Gastrocnemius medialis (tissue), 4 donors: ENCODE measurements at regions not wholly inside any gene's neighbourhood (a gene's known extent, or its start where the extent isn't known, plus 50 kb on each side); places are given as distances from the start of the nearest gene placed in this dataset.

Experiments used
- ATAC-seq, 2 donors: fragments of 150-250 bp; one replicate each; pipeline ENCODE4 v1.9.1; 2016
- DNase-seq, 2 donors: peaks; one replicate each; pipeline ENCODE4 v3.0.0-alpha.2; 2019
- H3K27ac ChIP-seq, 4 donors: fragments of 200-600 bp; sonication (generic); 1 replicate in 1 of 4; 2 replicates in 3 of 4; pipeline ENCODE4 v1.5.1; 2016 to 2018; ENCODE audit warnings: mild to moderate bottlenecking in 2 of 4, moderate library complexity in 1 of 4
- H3K27me3 ChIP-seq, 3 donors: fragments of 200-600 bp; sonication (generic) in 2 of 3; 1 replicate in 1 of 3; 2 replicates in 2 of 3; pipeline versions ENCODE4 v1.5.1 to v1.6.0; 2016 to 2019; ENCODE audit warnings: mild to moderate bottlenecking in 1 of 3, moderate library complexity in 1 of 3
- H3K36me3 ChIP-seq, 2 donors: fragments of 200-600 bp; sonication (generic) in 1 of 2; one replicate each; pipeline ENCODE4 v1.5.1; 2017 to 2018
- H3K4me1 ChIP-seq, 2 donors: fragments of 200-600 bp; sonication (generic) in 1 of 2; one replicate each; pipeline ENCODE4 v1.5.1; 2016 to 2017; ENCODE audit warnings: mild to moderate bottlenecking in 2 of 2
- H3K4me3 ChIP-seq, 4 donors: fragments of 200-600 bp; sonication (generic) in 3 of 4; 1 replicate in 1 of 4; 2 replicates in 3 of 4; pipeline ENCODE4 v1.5.1; 2016 to 2019; ENCODE audit warnings: mild to moderate bottlenecking in 2 of 4
- H3K9me3 ChIP-seq, 3 donors: fragments of 200-600 bp; sonication (generic) in 2 of 3; 1 replicate in 1 of 3; 2 replicates in 2 of 3; pipeline ENCODE4 v1.5.1; 2016 to 2019
- POLR2A ChIP-seq, 2 donors: fragments of 450-650 bp; IDR thresholded peaks; one replicate each; pipeline ENCODE4 v1.6.1; 2017; ENCODE audit warnings: antibody characterized with exemption in 2 of 2, mild to moderate bottlenecking in 2 of 2, moderate library complexity in 2 of 2
- in situ Hi-C, 4 donors: fragments of 200-750 bp; cut with MboI; loops; one replicate each; pipeline versions ENCODE4 v1.15.0 to v1.8.0; 2017; ENCODE audit warnings: low sequenced_read_pairs in 4 of 4
- intact Hi-C: fragments of 100-400 bp; cut with DNase I; formaldehyde crosslinking; loops from one replicate; pipeline ENCODE4 v1.15.1; 2023; ENCODE audit warnings: low total_unique reads
- TF ChIP-seq, protein P1 (sequence below), 5 experiments: fragments of 450-650 bp in 3 of 5; fragments of 200-600 bp in 2 of 5; sonication (generic) in 2 of 5; IDR thresholded peaks in 4 of 5; conservative IDR thresholded peaks in 1 of 5; 1 replicate in 4 of 5; 2 replicates in 1 of 5; pipeline ENCODE4 v1.5.1; 2016 to 2019; ENCODE audit warnings: antibody characterized with exemption in 5 of 5, mild to moderate bottlenecking in 3 of 5, moderate library complexity in 3 of 5

DNA sequence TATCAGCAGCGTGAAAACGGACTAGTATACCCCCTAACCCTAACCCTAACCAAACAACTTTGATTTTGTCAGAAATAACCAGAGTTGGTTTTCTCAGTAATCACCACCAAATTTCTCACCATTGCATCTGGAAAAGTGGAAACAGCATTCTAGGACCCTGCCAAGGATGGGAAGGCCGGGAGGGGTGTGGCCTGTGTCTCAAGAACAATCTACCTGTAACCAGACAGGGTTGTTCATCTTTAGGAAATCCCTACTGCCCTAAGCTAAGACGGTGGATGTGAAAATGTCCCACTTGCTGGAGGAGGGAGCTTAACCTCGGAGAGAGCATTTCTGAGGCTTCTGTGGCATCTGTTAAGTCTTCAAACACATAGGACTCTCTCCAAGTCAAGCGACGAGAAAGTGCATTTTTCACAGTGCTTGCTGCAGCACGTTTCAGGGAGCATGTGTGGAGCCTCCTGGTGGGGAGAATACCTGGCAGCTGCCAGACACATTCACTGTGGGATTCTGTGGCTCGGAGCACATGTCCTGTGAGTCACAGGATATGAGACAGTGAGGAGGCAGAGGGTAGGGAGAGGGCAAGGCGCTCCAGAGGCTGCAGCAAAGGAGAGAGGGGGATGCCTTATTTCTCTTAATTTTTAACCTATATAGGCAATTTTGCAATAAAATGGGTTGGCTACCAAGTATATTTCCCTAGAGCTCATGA lies 207.5 kb downstream of the SPP2 start:
- DNase-seq = no peak
- no peaks in the 10 kb centered on the region for H3K36me3 ChIP-seq
- H3K4me3 ChIP-seq = no peak overlapping the region
- no peak for TF ChIP-seq POLR2A (IDR thresholded peaks at IDR 0.05)
- TF ChIP-seq, protein P1, sequence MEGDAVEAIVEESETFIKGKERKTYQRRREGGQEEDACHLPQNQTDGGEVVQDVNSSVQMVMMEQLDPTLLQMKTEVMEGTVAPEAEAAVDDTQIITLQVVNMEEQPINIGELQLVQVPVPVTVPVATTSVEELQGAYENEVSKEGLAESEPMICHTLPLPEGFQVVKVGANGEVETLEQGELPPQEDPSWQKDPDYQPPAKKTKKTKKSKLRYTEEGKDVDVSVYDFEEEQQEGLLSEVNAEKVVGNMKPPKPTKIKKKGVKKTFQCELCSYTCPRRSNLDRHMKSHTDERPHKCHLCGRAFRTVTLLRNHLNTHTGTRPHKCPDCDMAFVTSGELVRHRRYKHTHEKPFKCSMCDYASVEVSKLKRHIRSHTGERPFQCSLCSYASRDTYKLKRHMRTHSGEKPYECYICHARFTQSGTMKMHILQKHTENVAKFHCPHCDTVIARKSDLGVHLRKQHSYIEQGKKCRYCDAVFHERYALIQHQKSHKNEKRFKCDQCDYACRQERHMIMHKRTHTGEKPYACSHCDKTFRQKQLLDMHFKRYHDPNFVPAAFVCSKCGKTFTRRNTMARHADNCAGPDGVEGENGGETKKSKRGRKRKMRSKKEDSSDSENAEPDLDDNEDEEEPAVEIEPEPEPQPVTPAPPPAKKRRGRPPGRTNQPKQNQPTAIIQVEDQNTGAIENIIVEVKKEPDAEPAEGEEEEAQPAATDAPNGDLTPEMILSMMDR (IDR thresholded peaks at IDR 0.05 in 4 of 5, conservative IDR thresholded peaks at IDR 0.05 in 1 of 5) = no peak
- intact Hi-C loops = no loop called here
- ATAC-seq = no peak
- H3K4me1 ChIP-seq = no peaks in the 10 kb centered on the region
- in situ Hi-C loops = no loop called here
- H3K9me3 ChIP-seq = no peaks in the 10 kb centered on the region
- no peak overlapping the region for H3K27ac ChIP-seq
- H3K27me3 ChIP-seq = no peaks in the 10 kb centered on the region

DNA sequence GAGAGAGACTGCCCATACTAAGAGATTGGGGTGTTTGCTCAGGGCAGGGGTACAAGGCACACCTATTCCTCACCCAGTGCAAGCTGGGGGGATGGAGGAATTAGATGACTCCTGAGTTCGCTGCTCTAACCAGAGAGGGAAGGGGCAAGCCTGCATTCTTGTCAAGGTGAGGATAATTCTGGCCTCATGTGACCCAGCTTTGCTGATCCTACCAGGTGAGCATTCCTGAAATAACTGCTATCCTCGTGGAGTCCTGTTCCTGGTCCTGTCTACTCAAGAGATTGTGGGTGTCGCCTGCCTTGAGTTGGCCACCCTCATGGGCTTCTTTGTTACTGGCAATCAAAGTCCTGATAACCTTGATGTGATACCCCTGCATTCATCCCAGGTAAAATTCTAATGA lies 206.0 kb downstream of the SPP2 start:
- in situ Hi-C loops (no loop called here), intact Hi-C loops (no loop called here)
- no peak for ATAC-seq
- H3K27me3 ChIP-seq = no peaks in the 10 kb centered on the region
- DNase-seq = no peak
- no peaks in the 10 kb centered on the region for H3K36me3 ChIP-seq
- H3K4me3 ChIP-seq = no peak overlapping the region
- TF ChIP-seq, protein P1 (IDR thresholded peaks at IDR 0.05 in 4 of 5, conservative IDR thresholded peaks at IDR 0.05 in 1 of 5) = no peak
- no peak for TF ChIP-seq POLR2A (IDR thresholded peaks at IDR 0.05)
- H3K9me3 ChIP-seq = no peaks in the 10 kb centered on the region
- H3K4me1 ChIP-seq = no peaks in the 10 kb centered on the region
- H3K27ac ChIP-seq = no peak overlapping the region

DNA sequence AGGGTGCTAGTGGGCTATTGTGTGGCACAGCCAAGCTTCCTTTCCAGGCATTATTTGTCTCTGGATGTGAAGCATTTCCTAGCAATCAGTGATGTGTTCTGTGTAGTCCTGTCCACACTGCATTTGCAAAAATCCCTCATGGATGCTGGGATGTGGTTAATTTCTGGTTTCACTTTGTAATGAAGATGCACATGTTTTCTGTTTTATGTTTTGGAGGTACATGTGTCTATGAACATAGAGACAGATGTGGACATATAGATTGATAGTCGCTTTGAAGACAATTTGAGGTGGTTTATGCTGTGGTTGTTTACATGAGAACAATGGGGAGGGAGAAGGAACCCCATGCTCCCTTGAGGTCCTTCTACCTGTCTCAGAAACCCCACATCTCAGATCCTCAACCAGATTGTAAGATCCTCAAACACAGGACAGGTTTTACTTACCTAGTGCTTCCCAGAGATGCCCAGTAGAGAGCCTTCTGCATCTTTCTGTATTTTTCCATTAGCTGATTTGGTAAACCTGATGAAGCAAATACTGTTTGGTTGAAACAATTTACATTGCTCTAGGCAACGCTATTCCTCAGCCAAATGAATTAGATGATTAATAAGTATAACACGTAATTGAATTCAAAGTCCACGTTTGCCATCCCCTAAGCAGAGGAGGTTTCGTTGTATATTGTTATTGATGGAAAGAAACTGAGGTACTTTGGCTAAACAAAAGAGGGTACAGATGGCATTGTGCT lies 204.4 kb downstream of the SPP2 start:
- intact Hi-C loops = no loop called here
- no peak for ATAC-seq
- in situ Hi-C loops = no loop called here

DNA sequence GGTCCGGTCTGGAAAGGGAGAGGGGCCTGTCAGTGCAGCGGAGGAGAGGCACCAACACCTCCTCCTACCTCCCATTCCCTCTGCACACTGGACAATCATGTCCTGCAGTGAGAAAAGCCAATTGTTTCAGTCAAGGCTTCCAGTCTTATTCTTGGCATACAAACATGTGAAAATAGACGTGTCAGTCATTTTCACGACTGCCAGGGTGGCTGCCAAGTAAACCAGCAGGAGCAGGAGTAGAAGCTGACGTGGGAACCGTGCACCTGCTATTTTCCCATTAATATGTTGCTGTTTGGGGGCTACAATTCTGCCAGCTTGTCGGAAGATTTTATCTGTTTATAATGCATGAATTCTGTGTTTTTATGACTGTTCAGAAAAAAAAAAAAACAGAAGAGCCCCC lies 202.3 kb downstream of the SPP2 start:
- Histone ChIP-seq H3K4me3 (no peak overlapping the region), H3K27ac (no peak overlapping the region), H3K36me3 (no peaks in the 10 kb centered on the region), H3K4me1 (no peaks in the 10 kb centered on the region), H3K27me3 (no peaks in the 10 kb centered on the region), H3K9me3 (no peaks in the 10 kb centered on the region)
- ATAC-seq (no peak), DNase-seq (no peak)
- intact Hi-C loops (no loop called here), in situ Hi-C loops (no loop called here)
- TF ChIP-seq POLR2A (IDR thresholded peaks at IDR 0.05) = no peak
- TF ChIP-seq, protein P1 (IDR thresholded peaks at IDR 0.05 in 4 of 5, conservative IDR thresholded peaks at IDR 0.05 in 1 of 5) = no peak

More for the DNA sequence above, 204.4 kb downstream of the SPP2 start:
- no peak overlapping the region for H3K27ac ChIP-seq
- no peak for DNase-seq
- H3K27me3 ChIP-seq = no peaks in the 10 kb centered on the region
- TF ChIP-seq, protein P1 (IDR thresholded peaks at IDR 0.05 in 4 of 5, conservative IDR thresholded peaks at IDR 0.05 in 1 of 5) = no peak
- H3K9me3 ChIP-seq = no peaks in the 10 kb centered on the region
- H3K36me3 ChIP-seq = no peaks in the 10 kb centered on the region
- H3K4me1 ChIP-seq = no peaks in the 10 kb centered on the region
- H3K4me3 ChIP-seq = no peak overlapping the region
